WTC11 (cell line): ENCODE measurements at regions not wholly inside any gene's neighbourhood (a gene's known extent, or its start where the extent isn't known, plus 50 kb on each side); places are given as distances from the start of the nearest gene placed in this dataset.

Experiments
- ATAC-seq: fragments of 200-7000 bp; cut with Tn5 transposase; 2 replicates; pipeline ENCODE4 v1.10.0; 2021; ENCODE audit warnings: mild to moderate bottlenecking, moderate library complexity
- CTCF ChIA-PET: fragments of 300-600 bp; sonication (Branson Sonifier 250); formaldehyde crosslinking; loops from one replicate; lab custom pipeline; 2021; ENCODE audit warnings: antibody characterized with exemption; lab: Charles Lee
- POLR2A ChIA-PET: fragments of 350-600 bp; sonication (Branson Sonifier 250); formaldehyde crosslinking; loops from one replicate; lab custom pipeline; 2021; ENCODE audit warnings: antibody characterized with exemption; lab: Charles Lee
- DNase-seq: peaks from one replicate; pipeline ENCODE4 v3.0.0; 2021; ENCODE audit warnings: low spot score
- H3K27ac Mint-ChIP-seq: 2 replicates; pipeline ENCODE4 v1.8.0; 2021; ENCODE audit warnings: mixed read lengths
- H3K27me3 Mint-ChIP-seq: 2 replicates; pipeline ENCODE4 v1.8.0; 2021; ENCODE audit warnings: low read depth, mild to moderate bottlenecking, moderate library complexity, mixed read lengths
- H3K36me3 Mint-ChIP-seq: 2 replicates; pipeline ENCODE4 v1.8.0; 2021; ENCODE audit warnings: mixed read lengths
- H3K4me1 Mint-ChIP-seq: 2 replicates; pipeline ENCODE4 v1.8.0; 2022; ENCODE audit warnings: mixed read lengths
- H3K4me3 Mint-ChIP-seq: 2 replicates; pipeline ENCODE4 v1.8.0; 2021; ENCODE audit warnings: mild to moderate bottlenecking, moderate library complexity, mixed read lengths
- H3K9me3 Mint-ChIP-seq: 2 replicates; pipeline ENCODE4 v1.8.0; 2021; ENCODE audit warnings: mixed read lengths
- IRF2 ChIP-seq: sonication (generic); formaldehyde crosslinking; IDR thresholded peaks from 2 replicates; pipeline ENCODE4 v1.8.0; 2022; ENCODE audit warnings: low read depth, missing genetic modification reagents, borderline replicate concordance
- JUN ChIP-seq: sonication (generic); formaldehyde crosslinking; IDR thresholded peaks from 2 replicates; pipeline ENCODE4 v1.8.0; 2023; ENCODE audit warnings: mild to moderate bottlenecking, missing genetic modification reagents
- MXD4 ChIP-seq: fragments of 250-450 bp; sonication (Bioruptor Pico); IDR thresholded peaks from 2 replicates; pipeline ENCODE4 v1.8.0; 2021; ENCODE audit warnings: mild to moderate bottlenecking, moderate library complexity, borderline replicate concordance
- NFATC4 ChIP-seq: fragments of 250-450 bp; sonication (Bioruptor Pico); IDR thresholded peaks from 2 replicates; pipeline ENCODE4 v1.9.0; 2021; ENCODE audit warnings: mild to moderate bottlenecking
- NR2C2 ChIP-seq: sonication (generic); formaldehyde crosslinking; IDR thresholded peaks from 2 replicates; pipeline ENCODE4 v1.8.0; 2022; ENCODE audit warnings: mild to moderate bottlenecking, missing genetic modification reagents
- SMAD3 ChIP-seq: sonication (generic); formaldehyde crosslinking; IDR thresholded peaks from 2 replicates; pipeline ENCODE4 v1.8.0; 2022; ENCODE audit warnings: missing genetic modification reagents, mild to moderate bottlenecking, borderline replicate concordance
- SOX15 ChIP-seq: fragments of 250-450 bp; sonication (Bioruptor Pico); IDR thresholded peaks from 2 replicates; pipeline ENCODE4 v1.9.0; 2021; ENCODE audit warnings: mild to moderate bottlenecking
- ZNF396 ChIP-seq: fragments of 250-450 bp; sonication (Bioruptor Pico); IDR thresholded peaks from 2 replicates; pipeline ENCODE4 v1.8.0; 2021; ENCODE audit warnings: mild to moderate bottlenecking, moderate library complexity, borderline replicate concordance
- TF ChIP-seq, protein P1 (sequence below): sonication (generic); formaldehyde crosslinking; IDR thresholded peaks from 2 replicates; pipeline ENCODE4 v1.8.0; 2022; ENCODE audit warnings: missing genetic modification reagents
- TF ChIP-seq, protein P2 (sequence below): sonication (generic); formaldehyde crosslinking; IDR thresholded peaks from 2 replicates; pipeline ENCODE4 v1.8.1; 2022; ENCODE audit warnings: low read depth, missing genetic modification reagents, borderline replicate concordance
- TF ChIP-seq, protein P3 (sequence below): fragments of 250-450 bp; sonication (Bioruptor Pico); IDR thresholded peaks from 2 replicates; pipeline ENCODE4 v2.1.2; 2022; ENCODE audit warnings: mild to moderate bottlenecking, moderate library complexity
- TF ChIP-seq, protein P4 (sequence below): fragments of 250-450 bp; sonication (Bioruptor Pico); IDR thresholded peaks from 2 replicates; pipeline ENCODE4 v1.9.0; 2021; ENCODE audit warnings: moderate library complexity, mild to moderate bottlenecking, inconsistent platforms, borderline replicate concordance
- TF ChIP-seq, protein P5 (sequence below): sonication (generic); formaldehyde crosslinking; IDR thresholded peaks from 2 replicates; pipeline ENCODE4 v1.8.1; 2023; ENCODE audit warnings: mild to moderate bottlenecking, missing genetic modification reagents
- TF ChIP-seq, protein P6 (sequence below): sonication (generic); formaldehyde crosslinking; IDR thresholded peaks from 2 replicates; pipeline ENCODE4 v1.8.0; 2023; ENCODE audit warnings: missing genetic modification reagents

DNA sequence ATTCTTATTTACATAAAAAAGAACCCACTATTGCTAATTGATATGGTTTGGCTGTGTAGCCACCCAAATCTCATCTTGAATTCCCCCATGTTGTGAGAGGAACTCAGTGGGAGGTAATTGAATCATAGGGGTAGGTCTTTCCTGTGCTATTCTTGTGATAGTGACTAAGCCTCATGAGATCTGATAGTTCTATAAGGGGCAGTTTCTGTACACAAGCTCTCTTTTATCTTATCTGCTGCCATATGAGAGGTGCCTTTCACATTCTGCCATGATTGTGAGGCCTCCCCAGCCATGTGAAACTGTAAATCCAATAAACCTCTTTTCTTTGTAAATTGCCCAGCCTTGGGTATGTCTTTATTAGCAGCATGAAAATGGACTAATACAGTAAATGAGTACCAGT is 58.2 kb upstream of the PRR16 start:
- no peaks in the 10 kb centered on the region for H3K27me3 Mint-ChIP-seq
- no peak for TF ChIP-seq SOX15 (CRISPR knock-in tag)
- no peak for TF ChIP-seq NFATC4
- no peak for TF ChIP-seq MXD4
- no peak for TF ChIP-seq SMAD3 (CRISPR knock-in tag)
- TF ChIP-seq, protein P1, sequence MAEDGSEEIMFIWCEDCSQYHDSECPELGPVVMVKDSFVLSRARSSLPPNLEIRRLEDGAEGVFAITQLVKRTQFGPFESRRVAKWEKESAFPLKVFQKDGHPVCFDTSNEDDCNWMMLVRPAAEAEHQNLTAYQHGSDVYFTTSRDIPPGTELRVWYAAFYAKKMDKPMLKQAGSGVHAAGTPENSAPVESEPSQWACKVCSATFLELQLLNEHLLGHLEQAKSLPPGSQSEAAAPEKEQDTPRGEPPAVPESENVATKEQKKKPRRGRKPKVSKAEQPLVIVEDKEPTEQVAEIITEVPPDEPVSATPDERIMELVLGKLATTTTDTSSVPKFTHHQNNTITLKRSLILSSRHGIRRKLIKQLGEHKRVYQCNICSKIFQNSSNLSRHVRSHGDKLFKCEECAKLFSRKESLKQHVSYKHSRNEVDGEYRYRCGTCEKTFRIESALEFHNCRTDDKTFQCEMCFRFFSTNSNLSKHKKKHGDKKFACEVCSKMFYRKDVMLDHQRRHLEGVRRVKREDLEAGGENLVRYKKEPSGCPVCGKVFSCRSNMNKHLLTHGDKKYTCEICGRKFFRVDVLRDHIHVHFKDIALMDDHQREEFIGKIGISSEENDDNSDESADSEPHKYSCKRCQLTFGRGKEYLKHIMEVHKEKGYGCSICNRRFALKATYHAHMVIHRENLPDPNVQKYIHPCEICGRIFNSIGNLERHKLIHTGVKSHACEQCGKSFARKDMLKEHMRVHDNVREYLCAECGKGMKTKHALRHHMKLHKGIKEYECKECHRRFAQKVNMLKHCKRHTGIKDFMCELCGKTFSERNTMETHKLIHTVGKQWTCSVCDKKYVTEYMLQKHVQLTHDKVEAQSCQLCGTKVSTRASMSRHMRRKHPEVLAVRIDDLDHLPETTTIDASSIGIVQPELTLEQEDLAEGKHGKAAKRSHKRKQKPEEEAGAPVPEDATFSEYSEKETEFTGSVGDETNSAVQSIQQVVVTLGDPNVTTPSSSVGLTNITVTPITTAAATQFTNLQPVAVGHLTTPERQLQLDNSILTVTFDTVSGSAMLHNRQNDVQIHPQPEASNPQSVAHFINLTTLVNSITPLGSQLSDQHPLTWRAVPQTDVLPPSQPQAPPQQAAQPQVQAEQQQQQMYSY (CRISPR knock-in tag): no peak
- TF ChIP-seq, protein P2, sequence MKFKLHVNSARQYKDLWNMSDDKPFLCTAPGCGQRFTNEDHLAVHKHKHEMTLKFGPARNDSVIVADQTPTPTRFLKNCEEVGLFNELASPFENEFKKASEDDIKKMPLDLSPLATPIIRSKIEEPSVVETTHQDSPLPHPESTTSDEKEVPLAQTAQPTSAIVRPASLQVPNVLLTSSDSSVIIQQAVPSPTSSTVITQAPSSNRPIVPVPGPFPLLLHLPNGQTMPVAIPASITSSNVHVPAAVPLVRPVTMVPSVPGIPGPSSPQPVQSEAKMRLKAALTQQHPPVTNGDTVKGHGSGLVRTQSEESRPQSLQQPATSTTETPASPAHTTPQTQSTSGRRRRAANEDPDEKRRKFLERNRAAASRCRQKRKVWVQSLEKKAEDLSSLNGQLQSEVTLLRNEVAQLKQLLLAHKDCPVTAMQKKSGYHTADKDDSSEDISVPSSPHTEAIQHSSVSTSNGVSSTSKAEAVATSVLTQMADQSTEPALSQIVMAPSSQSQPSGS (CRISPR knock-in tag): no peak
- TF ChIP-seq, protein P3, sequence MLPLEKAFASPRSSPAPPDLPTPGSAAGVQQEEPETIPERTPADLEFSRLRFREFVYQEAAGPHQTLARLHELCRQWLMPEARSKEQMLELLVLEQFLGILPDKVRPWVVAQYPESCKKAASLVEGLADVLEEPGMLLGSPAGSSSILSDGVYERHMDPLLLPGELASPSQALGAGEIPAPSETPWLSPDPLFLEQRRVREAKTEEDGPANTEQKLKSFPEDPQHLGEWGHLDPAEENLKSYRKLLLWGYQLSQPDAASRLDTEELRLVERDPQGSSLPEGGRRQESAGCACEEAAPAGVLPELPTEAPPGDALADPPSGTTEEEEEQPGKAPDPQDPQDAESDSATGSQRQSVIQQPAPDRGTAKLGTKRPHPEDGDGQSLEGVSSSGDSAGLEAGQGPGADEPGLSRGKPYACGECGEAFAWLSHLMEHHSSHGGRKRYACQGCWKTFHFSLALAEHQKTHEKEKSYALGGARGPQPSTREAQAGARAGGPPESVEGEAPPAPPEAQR (CRISPR knock-in tag): no peak
- no peak for TF ChIP-seq JUN (CRISPR knock-in tag)
- TF ChIP-seq, protein P4, sequence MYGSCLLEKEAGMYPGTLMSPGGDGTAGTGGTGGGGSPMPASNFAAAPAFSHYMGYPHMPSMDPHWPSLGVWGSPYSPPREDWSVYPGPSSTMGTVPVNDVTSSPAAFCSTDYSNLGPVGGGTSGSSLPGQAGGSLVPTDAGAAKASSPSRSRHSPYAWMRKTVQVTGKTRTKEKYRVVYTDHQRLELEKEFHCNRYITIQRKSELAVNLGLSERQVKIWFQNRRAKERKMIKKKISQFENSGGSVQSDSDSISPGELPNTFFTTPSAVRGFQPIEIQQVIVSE (CRISPR knock-in tag): no peak
- no peak for TF ChIP-seq IRF2 (CRISPR knock-in tag)
- TF ChIP-seq, protein P5, sequence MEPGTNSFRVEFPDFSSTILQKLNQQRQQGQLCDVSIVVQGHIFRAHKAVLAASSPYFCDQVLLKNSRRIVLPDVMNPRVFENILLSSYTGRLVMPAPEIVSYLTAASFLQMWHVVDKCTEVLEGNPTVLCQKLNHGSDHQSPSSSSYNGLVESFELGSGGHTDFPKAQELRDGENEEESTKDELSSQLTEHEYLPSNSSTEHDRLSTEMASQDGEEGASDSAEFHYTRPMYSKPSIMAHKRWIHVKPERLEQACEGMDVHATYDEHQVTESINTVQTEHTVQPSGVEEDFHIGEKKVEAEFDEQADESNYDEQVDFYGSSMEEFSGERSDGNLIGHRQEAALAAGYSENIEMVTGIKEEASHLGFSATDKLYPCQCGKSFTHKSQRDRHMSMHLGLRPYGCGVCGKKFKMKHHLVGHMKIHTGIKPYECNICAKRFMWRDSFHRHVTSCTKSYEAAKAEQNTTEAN (CRISPR knock-in tag): no peak
- TF ChIP-seq ZNF396 (CRISPR knock-in tag): no peak
- no peak overlapping the region for H3K27ac Mint-ChIP-seq
- peaks cover 43% of the 10 kb centered on the region for H3K9me3 Mint-ChIP-seq
- H3K4me1 Mint-ChIP-seq: peaks cover 7% of the 10 kb centered on the region; the same call in 1 of the 2 replicates
- H3K36me3 Mint-ChIP-seq: peaks cover 20% of the 10 kb centered on the region
- POLR2A ChIA-PET: interaction anchor here (0.5 kb wide), 1 partner anchor 208 kb away, joined by 3 read pairs; no protein-coding TSS in a partner anchor
- CTCF ChIA-PET: no interaction called here
- DNase-seq (no peak), ATAC-seq (no peak)
- no peak overlapping the region for H3K4me3 Mint-ChIP-seq

DNA sequence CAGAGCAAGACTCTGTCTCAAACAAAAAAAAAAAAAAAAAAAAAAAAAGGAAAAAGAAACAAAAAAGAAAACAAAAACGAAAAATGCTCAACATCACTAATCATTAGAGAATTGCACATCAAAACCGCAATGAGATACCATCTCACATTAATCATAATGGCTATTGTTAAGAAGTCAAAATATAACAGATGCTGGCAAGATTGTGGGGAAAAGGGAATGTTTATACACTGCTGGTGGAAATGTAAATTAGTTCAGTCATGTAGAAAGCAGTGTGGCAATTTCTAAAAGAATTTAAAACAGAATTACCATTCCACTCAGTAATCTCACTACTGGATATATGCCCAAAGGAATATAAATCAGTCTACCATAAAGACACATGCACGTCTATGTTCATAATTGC is 50.4 kb upstream of the PRR16 start:
- ChIA-PET POLR2A (no interaction called here), CTCF (no interaction called here)
- no peak overlapping the region for H3K27ac Mint-ChIP-seq
- no peak for TF ChIP-seq NR2C2
- TF ChIP-seq, protein P6, sequence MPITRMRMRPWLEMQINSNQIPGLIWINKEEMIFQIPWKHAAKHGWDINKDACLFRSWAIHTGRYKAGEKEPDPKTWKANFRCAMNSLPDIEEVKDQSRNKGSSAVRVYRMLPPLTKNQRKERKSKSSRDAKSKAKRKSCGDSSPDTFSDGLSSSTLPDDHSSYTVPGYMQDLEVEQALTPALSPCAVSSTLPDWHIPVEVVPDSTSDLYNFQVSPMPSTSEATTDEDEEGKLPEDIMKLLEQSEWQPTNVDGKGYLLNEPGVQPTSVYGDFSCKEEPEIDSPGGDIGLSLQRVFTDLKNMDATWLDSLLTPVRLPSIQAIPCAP (CRISPR knock-in tag): no peak
- no peak overlapping the region for H3K4me3 Mint-ChIP-seq
- no peak for ATAC-seq
- peaks cover 7% of the 10 kb centered on the region; the same call in 1 of the 2 replicates for H3K36me3 Mint-ChIP-seq
- no peak for DNase-seq
- H3K27me3 Mint-ChIP-seq: no peaks in the 10 kb centered on the region
- H3K4me1 Mint-ChIP-seq: peaks cover 13% of the 10 kb centered on the region
- peaks cover 17% of the 10 kb centered on the region for H3K9me3 Mint-ChIP-seq
